Left lobe of liver (tissue), 2 donors: ENCODE measurements at regions not wholly inside any gene's neighbourhood (a gene's known extent, or its start where the extent isn't known, plus 50 kb on each side); places are given as distances from the start of the nearest gene placed in this dataset.
A peak's percentile ranks its signal among the peaks of the same experiment; 100 is the strongest.
"Not testable (repeated sequence)": the region's sequence is repeated elsewhere in the genome, so short reads cannot be mapped to it uniquely, and the experiment has no call there.

Experiments used
- ATAC-seq: fragments of 200-7000 bp; cut with Tn5 transposase; one replicate; pipeline ENCODE4 v1.9.1; 2020; ENCODE audit warnings: mild to moderate bottlenecking, moderate library complexity
- DNase-seq: peaks from one replicate; pipeline ENCODE4 v3.0.0-alpha.2; 2020; ENCODE audit warnings: low spot score
- donor health status: DM: no; HTN: no; CAD: no; lungs with moderate emphysema.
- donor health status: DM: no; HTN: yes; CAD: no.

- DNase-seq (no peak), ATAC-seq (no peak)
Measured at GRCh38 chr3:163587342-163587741, 1491.0 kb downstream of the SI start.

- no peak for DNase-seq
- peak; percentile 66 for ATAC-seq
Measured at GRCh38 chr3:163582967-163583366, 1495.3 kb downstream of the SI start.

GRCh38 chr3:163577271-163577670 lies 1501.0 kb downstream of the SI start:
- no peak for DNase-seq
- ATAC-seq, result no peak

- ATAC-seq, result no peak
Measured at GRCh38 chr3:163576314-163576713, 1502.0 kb downstream of the SI start.

GRCh38 chr3:163573324-163573723 lies 1505.0 kb downstream of the SI start:
- ATAC-seq (peak; percentile 91), DNase-seq (peak; percentile 61)

More at GRCh38 chr3:163576314-163576713, 1502.0 kb downstream of the SI start:
- no peak for DNase-seq

- DNase-seq (no peak), ATAC-seq (peak; percentile 57)
Measured at GRCh38 chr3:163572856-163573255, 1505.4 kb downstream of the SI start.

GRCh38 chr3:163563485-163563884 lies 1514.8 kb downstream of the SI start:
- no peak for ATAC-seq
- no peak for DNase-seq

- DNase-seq (no peak), ATAC-seq (peak; percentile 36)
Measured at GRCh38 chr3:163562625-163563024, 1515.7 kb downstream of the SI start.

- DNase-seq (no peak), ATAC-seq (no peak)
Measured at GRCh38 chr3:163561151-163561550, 1517.1 kb downstream of the SI start.

GRCh38 chr3:163560459-163560858 lies 1517.8 kb downstream of the SI start:
- no peak for ATAC-seq
- DNase-seq, result no peak

GRCh38 chr3:163556813-163557523 lies 1521.3 kb downstream of the SI start:
- no peak for DNase-seq

GRCh38 chr3:163555918-163556317 lies 1522.4 kb downstream of the SI start:
- DNase-seq, result no peak
- no peak for ATAC-seq

More at GRCh38 chr3:163556813-163557523, 1521.3 kb downstream of the SI start:
- no peak for ATAC-seq

- ATAC-seq (no peak), DNase-seq (no peak)
Measured at GRCh38 chr3:163552659-163552966, 1525.7 kb downstream of the SI start.

- not testable (repeated sequence) for ATAC-seq, DNase-seq
Measured at GRCh38 chr3:163551915-163552658, 1526.2 kb downstream of the SI start.

- no peak for ATAC-seq
- no peak for DNase-seq
Measured at GRCh38 chr3:163548015-163548414, 1530.3 kb downstream of the SI start.

- DNase-seq (no peak), ATAC-seq (no peak)
Measured at GRCh38 chr3:163547014-163547685, 1531.1 kb downstream of the SI start.

- ATAC-seq (no peak), DNase-seq (no peak)
Measured at GRCh38 chr3:163543662-163544061, 1534.6 kb downstream of the SI start.

GRCh38 chr3:163541629-163542028 lies 1536.7 kb downstream of the SI start:
- no peak for ATAC-seq

GRCh38 chr3:163538387-163538786 lies 1539.9 kb downstream of the SI start:
- DNase-seq (no peak), ATAC-seq (no peak)

More at GRCh38 chr3:163541629-163542028, 1536.7 kb downstream of the SI start:
- DNase-seq, result no peak

GRCh38 chr3:163533381-163533780 lies 1544.9 kb downstream of the SI start:
- DNase-seq (no peak), ATAC-seq (no peak)

- ATAC-seq (no peak), DNase-seq (no peak)
Measured at GRCh38 chr3:163523375-163523774, 1554.9 kb downstream of the SI start.

- no peak for ATAC-seq
- DNase-seq, result no peak
Measured at GRCh38 chr3:163521261-163521660, 1557.0 kb downstream of the SI start.
